OCI-LY7 (cell line): ENCODE measurements at regions not wholly inside any gene's neighbourhood (a gene's known extent, or its start where the extent isn't known, plus 50 kb on each side); places are given as distances from the start of the nearest gene placed in this dataset.

Experiments used
- BruUV-seq: library from RNA; stranded (reverse); fragments of 400-500 nt; replicated peaks from 2 replicates; lab custom pipeline; 2021; lab: Mats Ljungman, UMichigan
- CTCF ChIA-PET: fragments of 300-600 bp; sonication (Branson Sonifier 250); formaldehyde crosslinking; loops from one replicate; lab custom pipeline; 2022; ENCODE audit warnings: antibody characterized with exemption; ENCODE audit not compliant: unreplicated experiment; lab: Charles Lee
- POLR2A ChIA-PET: fragments of 300-600 bp; sonication (Branson Sonifier 250); formaldehyde crosslinking; loops from one replicate; lab custom pipeline; 2022; ENCODE audit warnings: antibody characterized with exemption; lab: Charles Lee
- DNase-seq: peaks from one replicate; pipeline ENCODE4 v3.0.0-alpha.2; 2015; ENCODE audit warnings: low spot score
- H2AFZ ChIP-seq: fragments of 200-600 bp; sonication (generic), shearing (Covaris generic); 2 replicates; pipeline ENCODE4 v1.6.1; 2014; ENCODE audit warnings: mild to moderate bottlenecking, antibody characterized with exemption, low read length, moderate library complexity
- H3K27ac ChIP-seq: fragments of 200-600 bp; sonication (generic); 2 replicates; pipeline ENCODE4 v1.5.1; 2014; ENCODE audit warnings: mixed run types, low read depth, mild to moderate bottlenecking, moderate library complexity, low read length, inconsistent platforms; ENCODE audit not compliant: poor library complexity, severe bottlenecking
- H3K36me3 ChIP-seq: fragments of 200-600 bp; sonication (generic); 2 replicates; pipeline ENCODE4 v1.6.1; 2014; ENCODE audit warnings: mild to moderate bottlenecking, antibody characterized with exemption, low read length, moderate library complexity, mixed read lengths; ENCODE audit not compliant: insufficient read depth
- H3K4me1 ChIP-seq: fragments of 200-600 bp; sonication (generic); 2 replicates; pipeline ENCODE4 v1.5.1; 2014; ENCODE audit warnings: mild to moderate bottlenecking, low read length; ENCODE audit not compliant: insufficient read depth, poor library complexity, severe bottlenecking
- H3K4me2 ChIP-seq: fragments of 200-600 bp; sonication (generic); 2 replicates; pipeline ENCODE4 v1.6.1; 2014; ENCODE audit warnings: mild to moderate bottlenecking, low read length
- H3K4me3 ChIP-seq: fragments of 200-600 bp; sonication (generic); 2 replicates; pipeline ENCODE4 v1.5.1; 2014; ENCODE audit warnings: mild to moderate bottlenecking, low read depth, low read length; ENCODE audit not compliant: poor library complexity, severe bottlenecking
- H3K79me2 ChIP-seq: fragments of 200-600 bp; sonication (generic); 2 replicates; pipeline ENCODE4 v1.6.1; 2016; ENCODE audit warnings: low read depth, mild to moderate bottlenecking, low read length, moderate library complexity, mixed read lengths; ENCODE audit not compliant: insufficient read depth
- H3K9me2 ChIP-seq: fragments of 200-600 bp; sonication (generic); 2 replicates; pipeline ENCODE4 v1.6.1; 2016; ENCODE audit warnings: mild to moderate bottlenecking, low read length, mixed read lengths; ENCODE audit not compliant: insufficient read depth
- H3K9me3 ChIP-seq: fragments of 200-600 bp; sonication (generic); 2 replicates; pipeline ENCODE4 v1.6.1; 2014; ENCODE audit warnings: mild to moderate bottlenecking, mixed run types, low read length, mixed read lengths
- H4K20me1 ChIP-seq: fragments of 200-600 bp; sonication (generic); 2 replicates; pipeline ENCODE4 v1.6.1; 2014; ENCODE audit warnings: mild to moderate bottlenecking, antibody characterized with exemption, low read length, moderate library complexity, mixed read lengths; ENCODE audit not compliant: insufficient read depth
- CTCF ChIP-seq: fragments of 200-600 bp; sonication (generic); conservative IDR thresholded peaks from 2 replicates; pipeline ENCODE4 v1.5.1; 2014; ENCODE audit warnings: mild to moderate bottlenecking, antibody characterized with exemption, low read length, moderate library complexity, mixed read lengths
- EZH2phosphoT487 ChIP-seq: fragments of 200-600 bp; sonication (generic); IDR thresholded peaks from 2 replicates; pipeline ENCODE4 v1.6.1; 2018; ENCODE audit warnings: low read depth, borderline replicate concordance, mild to moderate bottlenecking, mixed run types, antibody characterized with exemption, low read length, moderate library complexity, mixed read lengths
- intact Hi-C: fragments of 100-400 bp; cut with micrococcal nuclease; formaldehyde crosslinking; loops from one replicate; pipeline ENCODE4 v1.10.0; 2022; ENCODE audit not compliant: unreplicated experiment

- H3K4me2 ChIP-seq = no peak overlapping the region
- H3K9me2 ChIP-seq = no peaks in the 10 kb centered on the region
- no peaks in the 10 kb centered on the region for H3K9me3 ChIP-seq
- H3K4me3 ChIP-seq = no peak overlapping the region
- ChIA-PET POLR2A (no interaction called here), CTCF (no interaction called here)
- H4K20me1 ChIP-seq = no peaks in the 10 kb centered on the region
- no peak overlapping the region for H3K27ac ChIP-seq
- BruUV-seq = no TSS peak
- no peaks in the 10 kb centered on the region for H3K79me2 ChIP-seq
- no peaks in the 10 kb centered on the region for H3K36me3 ChIP-seq
- intact Hi-C loops = no loop called here
- H2AFZ ChIP-seq = no peak overlapping the region
- H3K4me1 ChIP-seq = no peaks in the 10 kb centered on the region
- TF ChIP-seq CTCF = no peak
- no peak for TF ChIP-seq EZH2phosphoT487
- no peak for DNase-seq
Observed at GRCh38 chr12:42926232-42926631, 336.7 kb upstream of the PRICKLE1 start.

GRCh38 chr12:42924482-42924881 lies 334.9 kb upstream of the PRICKLE1 start:
- H3K4me3 ChIP-seq = no peak overlapping the region
- TF ChIP-seq EZH2phosphoT487 (no peak), CTCF (no peak)
- ChIA-PET CTCF (no interaction called here), POLR2A (interaction anchor here (0.5 to 0.6 kb wide), 2 partner anchors 101 to 108 kb away, joined by 3 to 5 read pairs; no protein-coding TSS in a partner anchor)
- H2AFZ ChIP-seq = no peak overlapping the region
- no TSS peak for BruUV-seq
- no peaks in the 10 kb centered on the region for H3K9me3 ChIP-seq
- no peaks in the 10 kb centered on the region for H3K36me3 ChIP-seq
- H3K4me2 ChIP-seq = no peak overlapping the region
- H3K27ac ChIP-seq = no peak overlapping the region
- H3K4me1 ChIP-seq = no peaks in the 10 kb centered on the region
- no peaks in the 10 kb centered on the region for H3K79me2 ChIP-seq
- intact Hi-C loops = no loop called here
- DNase-seq = no peak
- no peaks in the 10 kb centered on the region for H3K9me2 ChIP-seq
- H4K20me1 ChIP-seq = no peaks in the 10 kb centered on the region

GRCh38 chr12:42923583-42923982 lies 334.0 kb upstream of the PRICKLE1 start:
- Histone ChIP-seq H3K79me2 (no peaks in the 10 kb centered on the region), H4K20me1 (no peaks in the 10 kb centered on the region), H3K36me3 (no peaks in the 10 kb centered on the region), H3K4me2 (no peak overlapping the region), H2AFZ (no peak overlapping the region), H3K4me3 (no peak overlapping the region), H3K27ac (no peak overlapping the region), H3K9me2 (no peaks in the 10 kb centered on the region), H3K9me3 (no peaks in the 10 kb centered on the region), H3K4me1 (no peaks in the 10 kb centered on the region)
- DNase-seq = no peak
- no TSS peak for BruUV-seq
- ChIA-PET POLR2A (no interaction called here), CTCF (no interaction called here)
- TF ChIP-seq EZH2phosphoT487 (no peak), CTCF (no peak)
- intact Hi-C loops = no loop called here
